HEK293 (cell line): ENCODE measurements at regions not wholly inside any gene's neighbourhood (a gene's known extent, or its start where the extent isn't known, plus 50 kb on each side); places are given as distances from the start of the nearest gene placed in this dataset.

Experiments
- RBAK ChIP-seq: fragments of 450-650 bp; formaldehyde crosslinking; IDR thresholded peaks from 2 replicates; pipeline ENCODE4 v1.5.1; 2016; ENCODE audit warnings: missing biosample characterization, missing genetic modification characterization
- SCRT2 ChIP-seq: fragments of 450-650 bp; formaldehyde crosslinking; IDR thresholded peaks from 2 replicates; pipeline ENCODE4 v1.5.1; 2016; ENCODE audit warnings: missing biosample characterization, missing genetic modification characterization
- SETDB1 ChIP-seq: IDR thresholded peaks from one replicate; pipeline ENCODE4 v1.6.1; 2017; ENCODE audit warnings: mild to moderate bottlenecking, low read length, moderate library complexity, mixed read lengths; ENCODE audit not compliant: insufficient read length
- ZBTB8A ChIP-seq: fragments of 450-650 bp; formaldehyde crosslinking; IDR thresholded peaks from 2 replicates; pipeline ENCODE4 v1.5.1; 2016; ENCODE audit warnings: missing biosample characterization, missing genetic modification characterization
- ZFP37 ChIP-seq: fragments of 450-650 bp; formaldehyde crosslinking; IDR thresholded peaks from 2 replicates; pipeline ENCODE4 v1.5.1; 2016; ENCODE audit warnings: missing biosample characterization, missing genetic modification characterization
- ZNF221 ChIP-seq: fragments of 450-650 bp; formaldehyde crosslinking; IDR thresholded peaks from 2 replicates; pipeline ENCODE4 v1.5.1; 2017; ENCODE audit warnings: missing biosample characterization, missing genetic modification characterization, borderline replicate concordance
- ZNF423 ChIP-seq: fragments of 450-650 bp; formaldehyde crosslinking; IDR thresholded peaks from 2 replicates; pipeline ENCODE4 v1.5.1; 2016; ENCODE audit warnings: missing biosample characterization, missing genetic modification characterization
- ZNF747 ChIP-seq: fragments of 450-650 bp; formaldehyde crosslinking; IDR thresholded peaks from 2 replicates; pipeline ENCODE4 v1.5.1; 2016; ENCODE audit warnings: missing biosample characterization, missing genetic modification characterization
- TF ChIP-seq, protein P1 (sequence below): fragments of 450-650 bp; formaldehyde crosslinking; IDR thresholded peaks from 2 replicates; pipeline ENCODE4 v1.5.1; 2016; ENCODE audit warnings: missing biosample characterization, missing genetic modification characterization
- TF ChIP-seq, protein P2 (sequence below): fragments of 450-650 bp; formaldehyde crosslinking; IDR thresholded peaks from 2 replicates; pipeline ENCODE4 v1.5.1; 2016; ENCODE audit warnings: missing biosample characterization, missing genetic modification characterization

DNA sequence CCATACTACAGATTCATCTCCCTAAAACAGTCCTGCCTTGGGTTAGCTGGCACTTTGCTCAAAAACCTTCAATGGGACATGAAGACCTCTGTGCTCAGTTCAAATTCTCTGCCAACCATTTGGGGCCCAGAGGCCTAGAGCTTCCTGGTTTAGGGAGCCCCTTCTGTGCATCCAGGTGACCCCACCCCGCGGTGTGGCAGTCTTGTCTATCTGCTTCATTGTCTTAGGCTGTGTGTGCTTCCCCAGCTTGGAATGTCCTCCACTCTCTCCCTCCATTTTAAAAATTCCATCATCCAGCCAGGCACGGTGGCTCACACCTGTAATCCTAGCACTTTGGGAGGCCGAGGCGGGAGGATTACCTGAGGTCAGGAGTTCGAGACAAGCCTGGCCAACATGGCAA is 99.0 kb upstream of the NEO1 start:
- TF ChIP-seq ZNF747 (no peak), ZBTB8A (tag by site-specific recombination) (no peak), SETDB1 (no peak), ZNF221 (tag by site-specific recombination) (no peak), ZNF423 (tag by site-specific recombination) (no peak), RBAK (tag by site-specific recombination) (no peak), SCRT2 (tag by site-specific recombination) (no peak), ZFP37 (tag by site-specific recombination) (no peak)
- TF ChIP-seq, protein P1, sequence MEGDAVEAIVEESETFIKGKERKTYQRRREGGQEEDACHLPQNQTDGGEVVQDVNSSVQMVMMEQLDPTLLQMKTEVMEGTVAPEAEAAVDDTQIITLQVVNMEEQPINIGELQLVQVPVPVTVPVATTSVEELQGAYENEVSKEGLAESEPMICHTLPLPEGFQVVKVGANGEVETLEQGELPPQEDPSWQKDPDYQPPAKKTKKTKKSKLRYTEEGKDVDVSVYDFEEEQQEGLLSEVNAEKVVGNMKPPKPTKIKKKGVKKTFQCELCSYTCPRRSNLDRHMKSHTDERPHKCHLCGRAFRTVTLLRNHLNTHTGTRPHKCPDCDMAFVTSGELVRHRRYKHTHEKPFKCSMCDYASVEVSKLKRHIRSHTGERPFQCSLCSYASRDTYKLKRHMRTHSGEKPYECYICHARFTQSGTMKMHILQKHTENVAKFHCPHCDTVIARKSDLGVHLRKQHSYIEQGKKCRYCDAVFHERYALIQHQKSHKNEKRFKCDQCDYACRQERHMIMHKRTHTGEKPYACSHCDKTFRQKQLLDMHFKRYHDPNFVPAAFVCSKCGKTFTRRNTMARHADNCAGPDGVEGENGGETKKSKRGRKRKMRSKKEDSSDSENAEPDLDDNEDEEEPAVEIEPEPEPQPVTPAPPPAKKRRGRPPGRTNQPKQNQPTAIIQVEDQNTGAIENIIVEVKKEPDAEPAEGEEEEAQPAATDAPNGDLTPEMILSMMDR (tag by site-specific recombination) = no peak
- TF ChIP-seq, protein P2, sequence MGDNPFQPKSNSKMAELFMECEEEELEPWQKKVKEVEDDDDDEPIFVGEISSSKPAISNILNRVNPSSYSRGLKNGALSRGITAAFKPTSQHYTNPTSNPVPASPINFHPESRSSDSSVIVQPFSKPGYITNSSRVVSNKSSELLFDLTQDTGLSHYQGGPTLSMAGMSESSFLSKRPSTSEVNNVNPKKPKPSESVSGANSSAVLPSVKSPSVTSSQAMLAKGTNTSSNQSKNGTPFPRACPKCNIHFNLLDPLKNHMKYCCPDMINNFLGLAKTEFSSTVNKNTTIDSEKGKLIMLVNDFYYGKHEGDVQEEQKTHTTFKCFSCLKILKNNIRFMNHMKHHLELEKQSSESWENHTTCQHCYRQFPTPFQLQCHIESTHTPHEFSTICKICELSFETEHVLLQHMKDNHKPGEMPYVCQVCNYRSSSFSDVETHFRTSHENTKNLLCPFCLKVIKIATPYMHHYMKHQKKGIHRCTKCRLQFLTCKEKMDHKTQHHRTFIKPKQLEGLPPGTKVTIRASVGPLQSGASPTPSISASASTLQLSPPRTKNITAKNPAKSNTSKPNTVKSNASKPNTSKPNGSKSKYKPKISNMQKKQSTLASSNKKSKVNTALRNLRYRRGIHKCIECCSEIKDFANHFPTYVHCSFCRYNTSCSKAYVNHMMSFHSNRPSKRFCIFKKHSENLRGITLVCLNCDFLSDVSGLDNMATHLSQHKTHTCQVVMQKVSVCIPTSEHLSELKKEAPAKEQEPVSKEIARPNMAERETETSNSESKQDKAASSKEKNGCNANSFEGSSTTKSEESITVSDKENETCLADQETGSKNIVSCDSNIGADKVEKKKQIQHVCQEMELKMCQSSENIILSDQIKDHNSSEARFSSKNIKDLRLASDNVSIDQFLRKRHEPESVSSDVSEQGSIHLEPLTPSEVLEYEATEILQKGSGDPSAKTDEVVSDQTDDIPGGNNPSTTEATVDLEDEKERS (tag by site-specific recombination) = no peak
